ENCODE measurements at regions not wholly inside any gene's neighbourhood (a gene's known extent, or its start where the extent isn't known, plus 50 kb on each side); places are given as distances from the start of the nearest gene placed in this dataset.

DNA sequence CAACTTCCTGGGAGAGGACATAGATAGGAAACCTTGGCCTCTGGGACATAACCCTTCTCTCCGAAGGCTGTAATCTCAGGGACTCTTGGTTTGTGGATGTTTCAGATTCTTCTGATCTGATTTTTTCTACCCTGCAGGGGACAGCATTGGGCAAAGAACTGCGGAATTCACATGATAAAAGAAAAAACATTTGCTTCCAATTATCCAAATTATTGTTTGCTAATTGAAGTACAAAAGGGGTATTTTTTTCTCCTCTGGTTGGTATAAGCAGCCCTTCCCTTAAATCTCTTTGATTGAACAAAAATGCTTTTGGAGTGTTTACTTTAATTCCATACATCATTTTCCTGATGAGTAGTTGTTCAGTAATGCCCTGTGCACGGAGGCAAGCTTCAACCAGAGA is 251.7 kb upstream of the IRX3 start:
- Histone ChIP-seq H3K27me3 (peaks cover 0 to 44% (median 0%) of the 10 kb centered on the region in 4 donors), H3K9me3 (peaks cover 0 to under 1% (median 0%) of the 10 kb centered on the region in 4 donors), H3K4me1 (no peaks in the 10 kb centered on the region), H3K36me3 (no peaks in the 10 kb centered on the region), H3K4me3 (no peak overlapping the region), H3K27ac (replicated peaks in 1 of 4) (no peak overlapping the region)
- 46% methylated on average over 3 of the region's 3 CpGs for WGBS
- DNase-seq (ENCODE audit: extremely low spot score), result no peak
- intact Hi-C loops (cut with DNase I), result no loop called here
- TF ChIP-seq POLR2A (IDR thresholded peaks at IDR 0.05; ENCODE audit: low read depth) (no peak), POLR2AphosphoS5 (IDR thresholded peaks at IDR 0.05) (no peak), EP300 (IDR thresholded peaks at IDR 0.05) (no peak)
- TF ChIP-seq, protein P1, sequence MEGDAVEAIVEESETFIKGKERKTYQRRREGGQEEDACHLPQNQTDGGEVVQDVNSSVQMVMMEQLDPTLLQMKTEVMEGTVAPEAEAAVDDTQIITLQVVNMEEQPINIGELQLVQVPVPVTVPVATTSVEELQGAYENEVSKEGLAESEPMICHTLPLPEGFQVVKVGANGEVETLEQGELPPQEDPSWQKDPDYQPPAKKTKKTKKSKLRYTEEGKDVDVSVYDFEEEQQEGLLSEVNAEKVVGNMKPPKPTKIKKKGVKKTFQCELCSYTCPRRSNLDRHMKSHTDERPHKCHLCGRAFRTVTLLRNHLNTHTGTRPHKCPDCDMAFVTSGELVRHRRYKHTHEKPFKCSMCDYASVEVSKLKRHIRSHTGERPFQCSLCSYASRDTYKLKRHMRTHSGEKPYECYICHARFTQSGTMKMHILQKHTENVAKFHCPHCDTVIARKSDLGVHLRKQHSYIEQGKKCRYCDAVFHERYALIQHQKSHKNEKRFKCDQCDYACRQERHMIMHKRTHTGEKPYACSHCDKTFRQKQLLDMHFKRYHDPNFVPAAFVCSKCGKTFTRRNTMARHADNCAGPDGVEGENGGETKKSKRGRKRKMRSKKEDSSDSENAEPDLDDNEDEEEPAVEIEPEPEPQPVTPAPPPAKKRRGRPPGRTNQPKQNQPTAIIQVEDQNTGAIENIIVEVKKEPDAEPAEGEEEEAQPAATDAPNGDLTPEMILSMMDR (IDR thresholded peaks at IDR 0.05), result no peak

DNA sequence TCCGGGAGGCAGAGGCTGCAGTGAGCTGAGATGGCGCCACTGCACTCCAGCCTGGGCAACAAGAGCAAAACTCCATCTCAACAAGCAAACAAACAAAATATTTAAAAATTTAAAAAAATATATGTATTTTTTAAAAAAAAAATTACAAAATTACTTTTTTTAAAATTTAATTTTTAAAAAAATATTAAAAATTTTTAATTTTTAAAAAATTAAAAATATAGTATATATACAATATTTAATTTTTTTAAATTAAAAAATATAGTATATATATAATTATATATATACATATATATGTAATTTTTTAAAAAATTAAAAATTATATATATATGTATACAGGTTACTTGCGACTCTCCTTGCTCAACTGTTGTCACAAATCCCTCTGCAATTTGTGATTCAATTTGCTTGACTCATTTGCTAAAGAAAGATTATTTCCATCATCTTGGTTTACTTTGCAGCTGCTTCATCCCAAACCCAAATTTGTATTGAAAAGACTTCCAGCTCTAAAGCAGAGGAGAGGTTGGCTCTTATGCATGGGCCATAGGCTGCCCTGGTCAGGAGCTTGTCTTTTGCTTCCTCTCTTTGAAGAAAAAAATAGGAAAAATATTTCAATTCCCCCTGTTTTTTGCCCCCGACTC is 247.4 kb upstream of the IRX3 start:
- H3K27ac ChIP-seq (replicated peaks in 1 of 4), result no peak overlapping the region
- peaks cover 0 to 13% (median 3%) of the 10 kb centered on the region in 4 donors for H3K9me3 ChIP-seq
- TF ChIP-seq, protein P1 (IDR thresholded peaks at IDR 0.05), result no peak
- TF ChIP-seq POLR2AphosphoS5 (IDR thresholded peaks at IDR 0.05) (no peak), EP300 (IDR thresholded peaks at IDR 0.05) (no peak), POLR2A (IDR thresholded peaks at IDR 0.05; ENCODE audit: low read depth) (no peak)
- peaks cover 0 to 9% (median 0%) of the 10 kb centered on the region in 4 donors for H3K27me3 ChIP-seq
- WGBS, result 93% methylated on average over 4 of the region's 4 CpGs
- no peaks in the 10 kb centered on the region for H3K36me3 ChIP-seq
- no peak for DNase-seq (ENCODE audit: extremely low spot score)
- no peak overlapping the region for H3K4me3 ChIP-seq
- intact Hi-C loops (cut with DNase I), result no loop called here
- no peaks in the 10 kb centered on the region for H3K4me1 ChIP-seq

DNA sequence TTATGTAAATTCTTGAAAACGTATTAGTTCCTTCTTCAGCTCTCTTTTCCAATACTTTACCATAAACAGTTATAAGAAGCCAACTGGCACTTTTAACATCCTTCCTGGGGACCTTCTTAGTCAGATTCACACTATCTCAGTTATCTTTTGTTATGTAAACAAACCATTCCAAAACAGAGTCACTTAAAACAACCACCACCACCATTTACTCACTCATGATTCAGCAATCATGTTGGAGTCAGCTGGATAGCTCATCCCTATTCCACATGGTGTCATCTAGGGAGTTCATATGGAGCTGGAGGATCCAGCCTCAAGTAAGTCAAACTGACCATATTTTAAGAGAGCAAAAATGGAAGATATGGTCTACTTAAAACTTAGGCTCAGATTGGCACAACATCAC is 240.3 kb upstream of the IRX3 start:
- Histone ChIP-seq H3K27me3 (no peaks in the 10 kb centered on the region), H3K36me3 (no peaks in the 10 kb centered on the region), H3K9me3 (peaks cover 0 to 29% (median 22%) of the 10 kb centered on the region in 4 donors), H3K4me1 (peaks cover 0 to 3% (median 0%) of the 10 kb centered on the region in 4 donors), H3K27ac (replicated peaks in 1 of 4) (no peak overlapping the region), H3K4me3 (no peak overlapping the region)
- 74% methylated on average over 1 of the region's 1 CpG for WGBS
- DNase-seq (ENCODE audit: extremely low spot score), result no peak
- intact Hi-C loops (cut with DNase I), result no loop called here
- TF ChIP-seq POLR2A (IDR thresholded peaks at IDR 0.05; ENCODE audit: low read depth) (no peak), EP300 (IDR thresholded peaks at IDR 0.05) (no peak), POLR2AphosphoS5 (IDR thresholded peaks at IDR 0.05) (no peak)
- TF ChIP-seq, protein P1 (IDR thresholded peaks at IDR 0.05), result no peak

GRCh38 chr16:54526087-54526486 is 239.5 kb upstream of the IRX3 start:
- H3K27ac ChIP-seq (replicated peaks in 1 of 4), result no peak overlapping the region
- H3K27me3 ChIP-seq, result no peaks in the 10 kb centered on the region
- WGBS, result 95% methylated on average over 1 of the region's 1 CpG
- DNase-seq (ENCODE audit: extremely low spot score), result no peak
- no peaks in the 10 kb centered on the region for H3K36me3 ChIP-seq
- peaks cover 0 to 3% (median 0%) of the 10 kb centered on the region in 4 donors for H3K4me1 ChIP-seq
- no peak overlapping the region for H3K4me3 ChIP-seq
- intact Hi-C loops (cut with DNase I), result no loop called here
- H3K9me3 ChIP-seq, result peaks cover 0 to 29% (median 22%) of the 10 kb centered on the region in 4 donors
- TF ChIP-seq POLR2A (IDR thresholded peaks at IDR 0.05; ENCODE audit: low read depth), result no peak
- TF ChIP-seq, protein P1 (IDR thresholded peaks at IDR 0.05), result no peak
- TF ChIP-seq EP300 (IDR thresholded peaks at IDR 0.05), result no peak
- TF ChIP-seq POLR2AphosphoS5 (IDR thresholded peaks at IDR 0.05), result no peak

- Histone ChIP-seq H3K4me1 (peaks cover 0 to 3% (median 0%) of the 10 kb centered on the region in 4 donors), H3K4me3 (no peak overlapping the region), H3K9me3 (peaks cover 0 to 29% (median 22%) of the 10 kb centered on the region in 4 donors), H3K27ac (replicated peaks in 1 of 4) (no peak overlapping the region), H3K27me3 (no peaks in the 10 kb centered on the region), H3K36me3 (no peaks in the 10 kb centered on the region)
- TF ChIP-seq EP300 (IDR thresholded peaks at IDR 0.05) (no peak), POLR2A (IDR thresholded peaks at IDR 0.05; ENCODE audit: low read depth) (no peak), POLR2AphosphoS5 (IDR thresholded peaks at IDR 0.05) (no peak)
- TF ChIP-seq, protein P1 (IDR thresholded peaks at IDR 0.05), result no peak
- WGBS, result 61% methylated on average over 4 of the region's 4 CpGs
- intact Hi-C loops (cut with DNase I), result no loop called here
- no peak for DNase-seq (ENCODE audit: extremely low spot score)
Measured at GRCh38 chr16:54525104-54525503, 238.5 kb upstream of the IRX3 start.
